NCI-H1417 treated with DMSO at 0.1 percent for 48 hours (cell line): ENCODE measurements at regions not wholly inside any gene's neighbourhood (a gene's known extent, or its start where the extent isn't known, plus 50 kb on each side); places are given as distances from the start of the nearest gene placed in this dataset.
"Not testable (repeated sequence)": the region's sequence is repeated elsewhere in the genome, so short reads cannot be mapped to it uniquely, and the experiment has no call there.

Source experiments
- DNase-seq: peaks from one replicate; lab custom pipeline; 2025; lab: John Stamatoyannopoulos, UW

DNA sequence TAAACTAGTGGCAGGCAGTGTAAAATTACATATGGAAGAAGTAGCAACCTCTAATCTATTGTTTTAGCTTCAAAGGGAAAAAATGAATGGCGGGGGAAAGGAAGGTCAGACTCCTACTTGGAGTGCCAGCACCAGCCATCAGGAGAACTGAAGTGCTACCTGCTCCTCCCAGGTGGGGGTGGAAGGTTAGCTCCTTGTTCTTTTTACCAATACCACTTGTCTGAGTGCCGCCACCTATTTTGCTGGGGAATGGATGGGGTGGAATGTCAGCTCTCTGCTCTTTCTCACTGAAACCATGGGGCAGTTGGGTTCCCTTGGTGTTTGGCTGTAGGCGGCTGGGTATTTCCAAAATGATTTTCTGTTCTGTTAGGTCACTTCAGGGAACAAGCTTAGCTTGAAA, 428.7 kb upstream of the EPHA3 start:
- DNase-seq: no peak

DNA sequence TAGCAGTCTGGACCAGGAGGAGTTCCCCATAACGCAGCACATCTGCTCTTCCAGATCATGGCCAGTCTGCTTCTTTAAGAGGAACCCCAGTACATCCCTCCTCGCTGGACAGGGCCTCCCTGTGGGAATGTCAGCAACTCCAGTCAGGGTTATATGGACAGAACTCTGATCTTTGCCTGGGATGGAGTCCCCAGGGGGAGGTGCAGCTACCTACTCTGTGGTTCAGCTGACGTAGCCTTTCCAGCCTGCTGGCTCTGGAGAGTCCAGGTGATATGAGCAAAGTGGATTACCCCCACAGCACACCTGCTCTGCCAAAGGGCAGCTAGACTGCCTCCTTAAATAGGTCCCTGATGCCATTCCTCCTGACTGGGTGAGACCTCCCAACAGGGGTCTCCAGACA, 417.1 kb upstream of the EPHA3 start:
- no peak for DNase-seq

DNA sequence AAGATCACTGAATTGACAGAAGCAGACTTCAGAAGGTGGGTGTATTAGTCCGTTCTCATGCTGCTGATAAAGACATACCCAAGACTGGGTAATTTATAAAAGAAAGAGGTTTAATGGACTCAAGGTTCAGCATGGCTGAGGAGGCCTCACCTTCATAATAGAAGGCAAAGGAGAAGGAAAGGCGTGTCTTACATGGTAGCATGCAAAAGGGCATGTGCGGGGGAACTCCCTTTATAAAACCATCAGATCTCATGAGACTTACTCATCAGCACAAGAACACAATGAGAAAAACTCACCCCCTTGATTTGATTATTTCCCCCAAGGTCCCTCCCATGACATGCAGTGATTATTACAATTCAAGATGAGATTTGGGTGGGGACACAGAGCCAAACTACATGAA, 416.3 kb upstream of the EPHA3 start:
- no peak for DNase-seq

DNA sequence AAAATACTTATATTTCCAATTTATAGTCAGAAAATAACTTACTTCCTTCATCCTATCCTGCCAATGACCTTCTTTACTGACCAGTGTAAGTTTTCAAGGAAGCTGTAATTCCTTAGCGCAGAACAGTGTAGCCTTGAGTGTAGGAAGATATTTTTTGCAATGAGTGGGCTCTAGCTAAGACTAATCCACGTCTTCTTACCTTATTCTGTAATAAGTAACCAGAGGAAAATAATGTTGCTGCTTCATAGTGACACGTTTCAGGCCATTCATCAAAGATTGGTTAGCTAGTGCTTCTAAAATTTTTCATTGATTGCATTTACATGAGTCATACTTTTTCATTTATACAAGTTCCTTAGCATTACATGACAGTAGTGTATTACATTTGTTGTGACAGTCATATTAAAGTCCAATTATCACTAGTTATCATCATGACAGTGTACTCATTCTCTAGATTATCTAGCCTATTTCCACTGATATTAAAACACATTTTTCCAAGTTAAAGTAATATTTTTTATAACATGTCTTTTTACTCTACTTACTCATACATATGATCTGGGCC, 403.8 kb upstream of the EPHA3 start:
- DNase-seq: no peak

DNA sequence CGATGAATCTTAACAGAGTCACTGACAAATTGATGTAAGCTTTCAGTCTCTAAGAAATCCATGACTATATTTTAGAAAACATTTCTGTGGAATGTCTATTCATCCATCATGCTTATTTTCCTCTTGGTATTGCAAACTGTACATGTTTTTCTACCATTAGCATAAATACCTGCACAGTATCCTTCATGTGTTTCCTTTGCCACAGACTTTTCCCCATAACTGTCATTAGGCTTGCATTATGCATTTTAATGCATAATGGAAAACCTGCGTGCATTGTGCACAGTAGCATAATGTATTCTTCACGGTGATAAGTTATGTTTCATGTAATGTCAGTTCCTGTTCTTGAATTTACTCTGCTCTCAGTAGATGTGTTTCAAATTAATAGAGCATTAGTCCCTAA, 403.1 kb upstream of the EPHA3 start:
- DNase-seq: no peak

DNA sequence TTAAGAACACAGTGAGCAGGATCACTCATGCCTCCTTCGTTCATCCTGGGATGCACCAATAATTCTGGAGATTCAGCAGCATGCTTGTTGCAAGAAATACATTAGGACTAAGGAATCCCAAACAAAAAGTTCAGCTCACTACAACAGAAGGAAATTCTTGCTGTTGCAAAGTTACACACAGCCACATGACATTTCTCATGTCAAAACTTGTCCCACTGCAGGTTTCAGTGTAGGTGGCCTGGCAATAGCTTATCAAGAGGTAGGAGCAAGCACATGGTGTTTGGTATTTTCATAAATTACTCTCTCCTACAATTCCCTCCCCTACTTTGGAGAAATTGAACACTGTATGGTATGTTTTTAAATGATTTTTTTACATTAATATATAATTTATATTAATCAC, 399.6 kb upstream of the EPHA3 start:
- no peak for DNase-seq

DNA sequence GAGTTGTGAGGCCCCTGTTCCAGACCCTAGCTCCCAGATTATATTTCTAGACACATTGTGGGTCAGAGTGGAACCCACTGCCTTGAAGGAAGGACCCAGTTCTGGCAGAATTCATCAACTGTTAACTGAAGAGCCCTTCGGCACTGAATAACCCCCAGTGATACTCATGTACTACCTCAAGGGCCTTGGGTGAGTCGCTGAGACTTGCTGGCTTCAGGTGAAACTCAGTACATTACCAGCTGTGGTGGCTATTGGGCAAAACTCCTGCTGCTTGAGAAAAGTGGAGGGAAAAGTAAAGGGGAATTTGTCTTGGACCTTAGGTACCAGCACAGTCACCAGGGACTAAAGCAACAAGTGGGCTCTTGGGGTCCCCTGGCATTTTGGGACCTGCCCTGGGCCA, 394.9 kb upstream of the EPHA3 start:
- DNase-seq: no peak

DNA sequence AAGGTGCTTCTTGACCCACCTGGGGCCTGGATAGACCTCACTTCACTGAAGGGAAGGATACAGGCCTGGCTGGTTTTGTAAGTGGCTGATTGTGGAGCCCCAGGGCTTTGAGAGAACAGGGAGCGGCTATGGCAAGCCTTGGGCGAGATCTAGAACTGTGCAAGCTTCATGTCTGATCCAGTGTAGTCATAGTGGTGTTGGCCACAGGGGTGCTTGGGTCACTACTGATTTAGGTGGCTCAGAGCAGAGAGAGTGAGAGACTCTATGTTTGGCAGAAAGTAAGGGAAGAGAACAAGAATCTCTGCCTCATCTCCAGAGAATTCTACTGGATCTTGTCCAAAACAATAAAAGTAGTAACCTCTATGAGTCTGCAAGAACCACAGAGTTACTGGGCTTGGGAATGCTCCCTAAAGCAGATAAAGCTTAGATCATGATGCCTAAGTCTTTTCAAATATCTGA, 394.2 kb upstream of the EPHA3 start:
- no peak for DNase-seq

DNA sequence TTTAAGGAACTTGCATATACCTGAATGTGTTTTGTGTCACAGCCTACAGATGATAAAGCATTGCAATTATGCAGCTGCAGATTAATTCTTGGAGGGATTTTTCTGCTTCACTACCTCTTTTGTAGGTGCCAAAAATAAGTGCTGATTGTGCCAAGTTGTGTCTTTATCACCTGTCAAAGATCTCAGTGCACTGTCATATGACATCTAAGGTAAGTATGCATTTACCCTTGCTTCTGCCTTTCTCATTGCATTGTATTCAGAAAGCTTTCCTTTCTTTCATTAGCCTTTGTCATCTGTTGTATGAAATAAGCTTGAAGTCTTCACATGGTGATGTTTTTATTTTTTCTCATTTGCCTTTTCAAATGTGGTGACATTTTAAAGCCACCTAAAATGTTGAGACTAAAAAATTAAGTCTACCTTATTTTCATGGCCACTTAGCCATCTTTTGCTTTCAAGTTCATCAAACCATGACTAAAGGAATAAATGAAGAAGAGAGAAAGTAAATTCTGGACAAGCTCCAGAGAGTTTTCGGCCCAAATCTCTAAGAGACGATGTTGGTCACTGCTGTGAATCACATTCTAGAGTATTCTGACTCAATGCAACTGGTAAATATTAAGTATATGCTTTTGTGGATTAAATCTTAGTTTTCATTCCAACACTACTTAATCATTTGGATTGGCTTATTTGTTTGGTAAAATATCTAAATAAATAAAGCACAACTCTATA, 381.8 kb upstream of the EPHA3 start:
- no peak for DNase-seq

DNA sequence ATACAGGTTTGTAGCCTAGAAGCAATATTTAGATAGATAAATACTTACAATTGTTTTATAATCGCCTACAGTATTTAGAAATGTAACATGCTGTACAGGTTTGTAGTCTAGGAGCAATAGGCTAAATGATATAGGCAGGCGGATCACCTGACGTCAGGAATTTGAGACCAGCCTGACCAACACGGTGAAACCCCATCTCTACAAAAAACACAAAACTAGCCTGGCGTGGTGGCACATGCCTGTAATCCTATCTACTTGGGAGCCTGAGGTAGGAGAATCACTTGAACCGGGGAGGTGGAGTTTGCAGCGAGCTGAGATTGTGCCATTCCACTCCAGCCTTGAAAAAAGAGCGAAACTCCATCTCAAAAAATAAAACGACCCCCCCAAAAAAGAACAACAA, 375.2 kb upstream of the EPHA3 start:
- no peak for DNase-seq

DNA sequence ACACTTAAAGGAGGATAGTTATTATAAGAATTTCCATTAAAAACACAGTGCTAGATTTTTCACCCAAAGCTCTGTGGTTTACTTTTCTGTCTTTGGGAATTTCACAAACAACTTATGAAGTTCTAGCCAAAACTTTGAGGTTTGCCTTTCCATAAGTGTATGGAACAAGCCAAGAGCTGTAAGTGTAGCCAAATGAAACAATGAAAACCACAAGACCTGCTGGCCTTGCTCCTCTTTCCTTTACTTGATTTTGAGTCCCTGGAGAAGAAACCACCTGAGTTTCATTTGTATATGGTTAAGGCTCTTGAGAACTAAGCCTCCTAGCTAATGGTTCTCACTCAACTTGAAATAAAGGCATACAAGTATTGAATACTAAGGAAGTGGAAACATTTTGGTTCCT, 365.3 kb upstream of the EPHA3 start:
- DNase-seq: no peak

DNA sequence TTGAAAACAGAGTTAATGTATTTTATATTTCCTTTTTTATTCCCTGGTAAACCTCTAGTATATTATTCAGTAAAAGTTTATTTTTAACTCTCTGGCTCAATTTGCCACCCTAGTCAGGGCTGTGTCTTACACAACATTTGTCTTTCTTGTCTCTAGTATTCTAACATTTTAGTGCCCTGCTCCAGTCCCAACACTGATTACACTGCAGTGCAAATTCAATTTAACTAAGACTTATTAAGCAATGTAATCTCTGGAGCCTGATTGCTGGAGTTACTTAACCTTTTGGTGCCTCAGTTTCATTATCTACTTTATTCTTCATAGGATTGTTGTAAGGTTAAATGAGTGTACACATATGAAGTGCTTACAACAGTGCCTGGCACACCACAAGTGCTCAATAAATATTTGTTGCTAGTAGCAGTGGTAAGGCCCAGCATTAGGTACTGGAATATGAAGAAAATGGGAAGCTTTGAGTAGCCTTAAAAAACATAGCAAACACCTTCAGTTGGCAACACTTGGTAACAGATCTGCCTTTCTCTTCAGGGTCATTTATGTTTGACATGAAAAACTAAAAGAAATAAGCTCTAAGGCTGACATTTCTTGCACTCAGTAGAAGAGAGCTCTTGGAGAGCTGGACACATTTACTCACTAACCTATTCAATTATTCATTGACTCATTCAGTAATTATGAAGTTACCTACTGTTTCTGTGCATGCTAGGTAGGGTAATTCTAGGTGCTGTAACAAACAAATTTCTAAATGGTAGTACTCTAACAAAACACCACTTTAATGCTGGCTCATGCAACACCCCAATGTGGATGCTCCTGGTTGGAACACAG, 364.5 kb upstream of the EPHA3 start:
- no peak for DNase-seq

DNA sequence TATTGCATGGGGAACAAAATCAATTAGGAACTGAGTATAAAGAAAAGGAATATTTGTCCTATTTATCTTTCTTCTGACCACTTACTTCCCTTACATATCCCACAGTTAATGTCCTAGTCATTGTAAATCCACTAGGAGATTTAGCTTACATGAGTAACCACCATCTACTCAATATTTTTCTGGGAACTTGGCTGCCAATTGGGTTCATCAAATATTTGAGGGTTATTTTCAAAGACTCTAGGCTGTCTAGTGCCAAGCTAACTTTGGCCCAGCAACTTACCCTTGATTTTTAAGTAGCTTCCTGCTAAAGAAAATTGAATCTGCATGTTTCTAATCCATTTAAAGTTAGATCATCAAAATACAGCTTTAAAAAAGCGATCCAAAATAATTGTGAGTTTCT, 362.5 kb upstream of the EPHA3 start:
- DNase-seq: no peak

DNA sequence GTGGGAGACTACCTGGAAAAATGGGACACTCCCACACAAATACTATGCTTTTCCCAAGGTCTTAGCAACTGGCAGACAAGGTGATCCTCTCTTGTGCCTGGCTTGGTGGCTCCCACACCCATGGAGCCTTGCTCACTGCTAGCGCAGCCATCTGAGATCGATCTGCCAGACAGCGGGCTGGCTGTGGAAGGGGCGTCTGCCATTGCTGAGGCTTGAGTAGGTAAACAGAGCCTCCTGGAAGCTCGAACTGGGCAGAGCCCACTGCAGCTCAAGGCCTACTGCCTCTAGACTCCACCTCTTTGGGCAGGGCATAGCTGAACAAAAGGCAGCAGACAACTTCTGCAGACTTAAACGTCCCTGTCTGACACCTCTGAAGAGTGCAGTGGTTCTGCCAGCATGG, 360.3 kb upstream of the EPHA3 start:
- DNase-seq: not testable (repeated sequence)

DNA sequence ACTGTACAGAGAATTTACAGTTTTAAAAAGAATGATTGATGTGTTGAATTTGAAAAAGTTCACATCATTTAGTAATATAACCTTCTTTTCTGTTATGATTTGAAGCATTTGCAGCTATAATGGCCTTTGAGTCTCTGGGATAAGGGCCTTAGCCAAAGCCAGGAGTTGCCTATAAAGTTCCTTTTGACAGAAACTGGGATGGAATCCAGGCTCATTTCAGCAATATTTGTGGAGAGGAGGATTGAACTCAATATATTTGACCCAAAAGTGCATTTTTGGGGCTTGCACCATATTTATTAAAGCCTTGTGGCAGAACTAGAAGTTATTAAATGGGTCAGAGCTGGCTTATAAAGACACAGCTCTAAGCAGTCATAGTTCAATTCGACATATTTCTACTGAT, 348.7 kb upstream of the EPHA3 start:
- no peak for DNase-seq

DNA sequence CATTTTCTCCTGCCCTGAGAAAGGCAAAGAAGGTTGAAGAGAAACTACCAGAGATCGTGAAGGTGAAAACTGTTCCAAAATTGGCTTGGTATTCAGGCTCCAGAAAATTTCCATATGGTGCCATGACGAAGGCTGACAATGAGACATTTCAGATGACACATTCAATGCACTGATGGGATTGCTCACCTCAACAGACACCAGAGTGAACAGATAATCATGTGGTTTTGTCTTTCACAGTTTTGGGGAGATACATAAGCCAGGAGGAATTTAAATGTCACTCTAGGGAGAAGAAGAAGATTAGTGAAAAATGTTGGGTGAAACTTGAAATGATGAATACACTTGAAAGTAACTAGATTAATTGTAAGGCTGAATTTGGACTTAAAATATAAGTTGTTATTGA, 339.7 kb upstream of the EPHA3 start:
- DNase-seq: no peak

DNA sequence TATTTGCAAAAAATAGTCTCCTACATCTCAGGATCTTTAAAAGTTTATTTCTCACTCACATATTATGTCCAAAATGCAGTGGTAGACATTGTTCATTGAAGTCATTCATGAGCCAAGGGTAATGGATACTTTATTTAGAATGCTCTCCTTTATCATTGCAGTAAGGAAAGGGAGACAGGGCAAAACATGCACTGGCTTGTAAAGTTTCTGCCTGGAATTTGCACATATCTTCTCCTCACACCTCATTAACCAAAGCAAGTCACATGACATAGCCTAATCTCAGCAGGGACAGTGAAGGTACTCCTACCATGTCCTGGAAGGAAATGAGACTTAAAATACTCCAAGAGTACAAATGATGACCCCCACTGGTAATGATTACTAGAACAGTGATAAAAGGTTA, 333.7 kb upstream of the EPHA3 start:
- DNase-seq: no peak

DNA sequence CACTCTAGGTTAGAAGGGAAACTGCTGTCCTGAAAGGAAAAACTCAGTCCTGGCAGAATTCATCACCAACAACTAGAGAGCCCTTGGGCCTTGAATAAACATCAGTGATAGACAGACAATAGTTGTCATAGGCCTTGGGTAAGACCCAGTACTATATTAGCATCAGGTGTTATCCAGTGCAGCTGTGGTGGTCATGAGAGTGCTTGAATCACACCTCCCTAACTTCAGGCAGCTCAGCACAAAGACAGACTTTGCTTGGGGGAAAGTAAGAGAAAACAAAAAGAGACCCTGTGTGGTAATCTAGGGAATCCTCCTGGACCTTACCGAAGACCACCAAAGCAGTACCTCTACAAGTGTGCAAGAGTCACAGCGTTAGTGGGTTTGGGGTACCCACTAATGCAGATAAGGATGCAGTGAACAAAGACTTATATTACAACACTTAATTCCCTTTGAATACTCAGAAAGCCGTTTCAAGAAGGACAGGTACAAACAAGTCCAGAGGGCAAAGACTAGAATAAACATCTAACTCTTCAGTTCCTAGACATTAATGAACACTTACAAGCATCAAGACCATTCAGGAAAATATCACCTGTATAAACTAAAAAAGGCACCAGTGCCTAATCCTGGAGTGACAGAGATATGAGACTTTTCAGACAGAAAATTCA, 332.3 kb upstream of the EPHA3 start:
- no peak for DNase-seq

DNA sequence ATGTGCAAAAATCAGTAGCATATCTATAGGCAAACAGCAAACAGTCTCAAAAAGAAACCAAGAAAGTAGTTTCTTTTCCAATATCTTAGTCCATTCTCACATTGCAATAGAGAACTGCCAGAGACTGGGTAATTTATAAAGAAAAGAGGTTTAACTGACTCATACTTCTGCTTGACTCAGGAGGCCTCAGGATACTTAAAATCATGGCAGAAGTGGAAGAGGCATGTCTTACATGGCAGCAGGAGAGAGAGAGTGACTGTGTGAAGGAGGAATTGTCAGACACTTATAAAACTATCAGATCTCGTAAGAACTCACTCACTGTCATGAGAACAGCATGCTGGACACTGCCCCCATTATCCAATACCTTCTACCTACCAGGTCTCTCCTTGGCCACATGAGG, 327.9 kb upstream of the EPHA3 start:
- DNase-seq: no peak

DNA sequence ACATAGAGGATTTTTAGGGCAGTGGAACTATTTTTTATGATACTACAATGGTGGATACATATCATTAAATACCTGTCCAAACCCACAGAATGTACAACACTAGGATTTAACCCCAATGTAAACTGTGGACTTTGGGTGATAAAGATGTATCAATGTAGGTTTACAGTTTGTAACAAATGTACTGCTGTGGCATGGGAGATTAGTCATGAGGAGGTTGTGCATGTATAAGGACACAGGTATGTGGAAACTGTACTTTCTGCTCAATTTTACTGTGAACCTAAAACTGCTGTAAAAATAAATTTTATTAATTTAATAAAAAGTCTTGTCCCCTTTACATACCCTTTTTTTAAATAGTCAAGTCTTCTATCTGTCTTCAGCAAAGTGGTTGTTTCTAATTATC, 322.5 kb upstream of the EPHA3 start:
- DNase-seq: no peak

DNA sequence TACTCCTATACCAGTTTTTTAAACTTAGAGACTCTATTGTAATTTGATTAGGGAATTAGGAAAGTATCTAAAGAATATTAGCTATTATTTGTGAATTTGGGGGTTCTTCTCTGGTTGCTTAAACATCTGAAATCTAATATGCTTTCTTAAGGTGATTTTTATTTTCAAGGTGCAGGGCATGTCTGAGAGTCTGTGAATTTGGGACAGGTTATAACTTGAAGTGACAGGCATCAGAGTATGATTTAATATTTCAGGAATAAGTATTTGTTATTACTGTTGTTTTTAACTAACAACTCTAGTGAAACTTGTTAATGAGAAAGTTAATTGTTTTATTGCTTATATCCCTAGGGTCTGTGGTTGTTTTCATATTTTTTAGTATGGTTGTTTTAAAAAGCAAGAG, 321.6 kb upstream of the EPHA3 start:
- no peak for DNase-seq

DNA sequence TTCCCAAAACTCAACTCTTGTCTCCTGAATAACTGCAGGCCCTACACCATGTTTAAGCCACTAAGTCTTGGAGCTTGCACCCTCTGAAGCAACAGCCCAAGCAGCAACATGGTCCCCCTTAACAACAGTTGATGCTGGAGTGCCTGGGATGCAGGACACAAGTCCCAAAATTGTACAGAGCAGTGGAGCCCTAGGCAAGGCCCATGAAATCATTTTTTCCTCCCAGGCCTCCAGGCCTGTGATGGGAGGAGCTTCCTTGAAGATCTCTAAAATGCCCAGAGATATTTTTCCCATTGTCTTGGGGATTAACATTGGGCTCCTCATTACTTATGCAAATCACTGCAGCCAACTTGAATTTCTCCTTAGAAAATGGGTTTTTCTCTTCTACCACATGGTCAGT, 311.9 kb upstream of the EPHA3 start:
- no peak for DNase-seq
